ENCODE measurements at regions not wholly inside any gene's neighbourhood (a gene's known extent, or its start where the extent isn't known, plus 50 kb on each side); places are given as distances from the start of the nearest gene placed in this dataset.

DNA sequence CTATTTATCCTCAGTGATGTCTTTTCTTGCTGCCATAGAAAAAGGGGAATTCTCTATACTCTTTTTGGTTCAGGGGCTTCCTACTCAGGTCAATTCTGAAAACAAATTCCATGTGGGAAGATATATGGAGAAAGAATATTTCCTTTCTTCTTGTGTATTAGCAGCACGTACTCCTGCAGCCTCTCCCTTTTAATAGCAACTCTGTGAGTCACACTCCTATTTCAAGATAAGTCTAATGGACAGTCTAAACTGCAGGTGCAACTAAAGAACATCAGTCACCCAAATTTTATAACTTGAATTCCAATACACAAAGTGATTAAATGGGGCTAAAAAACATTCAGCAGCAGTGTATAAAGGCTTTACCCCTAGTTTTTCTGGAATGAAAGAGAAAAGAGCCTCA, 942.2 kb downstream of the CNTNAP5 start:
- no peak for TF ChIP-seq CTCF (IDR thresholded peaks at IDR 0.05; ENCODE audit: control insufficient read depth, extremely low read depth, insufficient read depth)
- no peak overlapping the region for H3K4me3 ChIP-seq (ENCODE audit: low read depth, low read length)
- DNase-seq (ENCODE audit: low read depth): no peak

- TF ChIP-seq CTCF (IDR thresholded peaks at IDR 0.05; ENCODE audit: control insufficient read depth, extremely low read depth, insufficient read depth): no peak
- H3K4me3 ChIP-seq (ENCODE audit: low read depth, low read length): no peak overlapping the region
- DNase-seq (ENCODE audit: low read depth): no peak
Measured at GRCh38 chr2:124970030-124970429, 944.9 kb downstream of the CNTNAP5 start.

GRCh38 chr2:124973396-124973795, 948.3 kb downstream of the CNTNAP5 start:
- no peak for DNase-seq (ENCODE audit: low read depth)
- no peak overlapping the region for H3K4me3 ChIP-seq (ENCODE audit: low read depth, low read length)
- no peak for TF ChIP-seq CTCF (IDR thresholded peaks at IDR 0.05; ENCODE audit: control insufficient read depth, extremely low read depth, insufficient read depth)

GRCh38 chr2:124975224-124975623, 950.1 kb downstream of the CNTNAP5 start:
- TF ChIP-seq CTCF (IDR thresholded peaks at IDR 0.05; ENCODE audit: control insufficient read depth, extremely low read depth, insufficient read depth): no peak
- DNase-seq (ENCODE audit: low read depth): no peak
- H3K4me3 ChIP-seq (ENCODE audit: low read depth, low read length): no peak overlapping the region

DNA sequence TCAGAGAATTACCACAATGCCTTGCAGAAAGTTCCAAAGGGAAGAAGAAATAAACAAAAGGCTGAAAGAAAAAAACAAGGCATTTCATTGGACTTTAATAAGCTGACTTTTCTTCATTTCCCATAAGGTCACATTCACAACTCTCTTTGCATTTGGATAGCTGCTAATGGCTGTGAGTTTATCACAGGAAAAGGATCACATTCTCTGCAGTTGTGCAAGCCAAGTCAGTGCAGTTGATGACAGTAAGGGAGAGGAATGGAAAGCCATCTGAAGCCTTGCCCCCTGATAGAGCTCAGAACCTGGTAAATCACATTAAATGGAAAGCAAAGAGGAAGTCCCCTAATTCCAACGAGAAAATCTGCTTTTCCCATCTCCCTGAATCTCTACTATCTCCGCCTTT, 950.6 kb downstream of the CNTNAP5 start:
- TF ChIP-seq CTCF (IDR thresholded peaks at IDR 0.05; ENCODE audit: control insufficient read depth, extremely low read depth, insufficient read depth): no peak
- DNase-seq (ENCODE audit: low read depth): no peak
- H3K4me3 ChIP-seq (ENCODE audit: low read depth, low read length): no peak overlapping the region

GRCh38 chr2:124978597-124978996, 953.5 kb downstream of the CNTNAP5 start:
- TF ChIP-seq CTCF (IDR thresholded peaks at IDR 0.05; ENCODE audit: control insufficient read depth, extremely low read depth, insufficient read depth): no peak
- no peak overlapping the region for H3K4me3 ChIP-seq (ENCODE audit: low read depth, low read length)
- DNase-seq (ENCODE audit: low read depth): no peak

- no peak for TF ChIP-seq CTCF (IDR thresholded peaks at IDR 0.05; ENCODE audit: control insufficient read depth, extremely low read depth, insufficient read depth)
- DNase-seq (ENCODE audit: low read depth): no peak
- no peak overlapping the region for H3K4me3 ChIP-seq (ENCODE audit: low read depth, low read length)
Measured at GRCh38 chr2:124983595-124983994, 958.5 kb downstream of the CNTNAP5 start.
